Adipocyte (in vitro differentiated cells): ENCODE measurements at regions not wholly inside any gene's neighbourhood (a gene's known extent, or its start where the extent isn't known, plus 50 kb on each side); places are given as distances from the start of the nearest gene placed in this dataset.

Experiments
- DNase-seq: peaks from one replicate; pipeline ENCODE4 v3.0.0-alpha.2; 2015; ENCODE audit warnings: low read depth
- H3K27me3 ChIP-seq: replicated peaks from 2 replicates; pipeline ENCODE4 v1.7.0; 2013; ENCODE audit warnings: mild to moderate bottlenecking, low read length, moderate library complexity; ENCODE audit not compliant: control insufficient read depth, insufficient read depth
- H3K36me3 ChIP-seq: 2 replicates; pipeline ENCODE4 v1.7.0; 2013; ENCODE audit warnings: low read length, mild to moderate bottlenecking, moderate library complexity; ENCODE audit not compliant: control insufficient read depth, insufficient read depth, severe bottlenecking
- H3K4me1 ChIP-seq: 2 replicates; pipeline ENCODE4 v1.7.0; 2013; ENCODE audit warnings: mild to moderate bottlenecking, low read length, moderate library complexity; ENCODE audit not compliant: control insufficient read depth, insufficient read depth
- H3K4me3 ChIP-seq: 2 replicates; pipeline ENCODE4 v1.7.0; 2013; ENCODE audit warnings: mild to moderate bottlenecking, low read length, moderate library complexity
- H3K9ac ChIP-seq: 2 replicates; pipeline ENCODE4 v1.7.0; 2013; ENCODE audit warnings: mild to moderate bottlenecking, low read length, moderate library complexity
- H3K9me3 ChIP-seq: 2 replicates; pipeline ENCODE4 v1.7.0; 2013; ENCODE audit warnings: mild to moderate bottlenecking, low read length, moderate library complexity; ENCODE audit not compliant: control insufficient read depth

GRCh38 chr6:101015541-101015940 is 134.4 kb upstream of the ASCC3 start:
- peaks cover 6% of the 10 kb centered on the region for H3K9me3 ChIP-seq
- DNase-seq = no peak
- H3K9ac ChIP-seq = no peak overlapping the region
- no peaks in the 10 kb centered on the region for H3K4me1 ChIP-seq
- H3K36me3 ChIP-seq = no peaks in the 10 kb centered on the region
- H3K27me3 ChIP-seq = no peaks in the 10 kb centered on the region
- no peak overlapping the region for H3K4me3 ChIP-seq

- H3K4me3 ChIP-seq = no peak overlapping the region
- no peak for DNase-seq
- H3K36me3 ChIP-seq = no peaks in the 10 kb centered on the region
- peaks cover 6% of the 10 kb centered on the region for H3K9me3 ChIP-seq
- H3K27me3 ChIP-seq = no peaks in the 10 kb centered on the region
- no peaks in the 10 kb centered on the region for H3K4me1 ChIP-seq
- H3K9ac ChIP-seq = no peak overlapping the region
Observed at GRCh38 chr6:101016163-101016562, 135.0 kb upstream of the ASCC3 start.

- Histone ChIP-seq H3K4me1 (no peaks in the 10 kb centered on the region), H3K4me3 (no peak overlapping the region), H3K36me3 (no peaks in the 10 kb centered on the region), H3K27me3 (no peaks in the 10 kb centered on the region), H3K9ac (no peak overlapping the region), H3K9me3 (peaks cover 6% of the 10 kb centered on the region)
- no peak for DNase-seq
Observed at GRCh38 chr6:101018157-101018556, 137.0 kb upstream of the ASCC3 start.

- Histone ChIP-seq H3K27me3 (no peaks in the 10 kb centered on the region), H3K4me1 (no peaks in the 10 kb centered on the region), H3K9ac (no peak overlapping the region)
Observed at GRCh38 chr6:101021504-101021903, 140.4 kb upstream of the ASCC3 start.

GRCh38 chr6:101042966-101043365 is 161.8 kb upstream of the ASCC3 start:
- DNase-seq = no peak
- H3K4me3 ChIP-seq = no peak overlapping the region
- H3K4me1 ChIP-seq = no peaks in the 10 kb centered on the region

More at GRCh38 chr6:101021504-101021903, 140.4 kb upstream of the ASCC3 start:
- Histone ChIP-seq H3K9me3 (peaks cover 15% of the 10 kb centered on the region), H3K36me3 (no peaks in the 10 kb centered on the region), H3K4me3 (no peak overlapping the region)
- no peak for DNase-seq

DNA sequence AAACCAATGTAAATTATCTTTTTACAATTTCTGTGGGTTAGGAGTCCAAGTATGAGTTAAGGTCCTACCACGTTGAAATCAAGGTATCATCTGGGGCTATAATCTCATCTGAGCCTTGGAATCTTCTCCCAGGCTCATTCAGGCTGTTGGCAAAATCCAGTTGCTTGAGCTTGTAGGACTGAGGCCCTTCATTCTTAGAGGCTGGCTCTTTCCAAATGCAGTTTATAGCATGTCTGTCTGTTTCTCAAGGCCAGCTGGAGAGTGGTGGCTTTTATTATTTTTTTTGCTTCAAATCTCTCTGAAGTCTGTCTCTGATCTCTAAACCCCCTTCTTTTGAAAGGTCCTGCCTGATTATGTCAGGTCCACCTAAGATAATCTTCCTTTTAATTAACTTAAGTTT is 177.2 kb upstream of the ASCC3 start:
- Histone ChIP-seq H3K9me3 (peaks cover 8% of the 10 kb centered on the region), H3K27me3 (no peaks in the 10 kb centered on the region), H3K9ac (no peak overlapping the region), H3K4me3 (no peak overlapping the region), H3K4me1 (no peaks in the 10 kb centered on the region), H3K36me3 (no peaks in the 10 kb centered on the region)
- DNase-seq = no peak

More at GRCh38 chr6:101042966-101043365, 161.8 kb upstream of the ASCC3 start:
- Histone ChIP-seq H3K27me3 (no peaks in the 10 kb centered on the region), H3K36me3 (no peaks in the 10 kb centered on the region), H3K9me3 (no peaks in the 10 kb centered on the region), H3K9ac (no peak overlapping the region)

- Histone ChIP-seq H3K9ac (no peak overlapping the region), H3K27me3 (no peaks in the 10 kb centered on the region), H3K36me3 (no peaks in the 10 kb centered on the region), H3K4me3 (no peak overlapping the region), H3K9me3 (no peaks in the 10 kb centered on the region), H3K4me1 (no peaks in the 10 kb centered on the region)
- no peak for DNase-seq
Observed at GRCh38 chr6:101066481-101066880, 185.4 kb upstream of the ASCC3 start.

DNA sequence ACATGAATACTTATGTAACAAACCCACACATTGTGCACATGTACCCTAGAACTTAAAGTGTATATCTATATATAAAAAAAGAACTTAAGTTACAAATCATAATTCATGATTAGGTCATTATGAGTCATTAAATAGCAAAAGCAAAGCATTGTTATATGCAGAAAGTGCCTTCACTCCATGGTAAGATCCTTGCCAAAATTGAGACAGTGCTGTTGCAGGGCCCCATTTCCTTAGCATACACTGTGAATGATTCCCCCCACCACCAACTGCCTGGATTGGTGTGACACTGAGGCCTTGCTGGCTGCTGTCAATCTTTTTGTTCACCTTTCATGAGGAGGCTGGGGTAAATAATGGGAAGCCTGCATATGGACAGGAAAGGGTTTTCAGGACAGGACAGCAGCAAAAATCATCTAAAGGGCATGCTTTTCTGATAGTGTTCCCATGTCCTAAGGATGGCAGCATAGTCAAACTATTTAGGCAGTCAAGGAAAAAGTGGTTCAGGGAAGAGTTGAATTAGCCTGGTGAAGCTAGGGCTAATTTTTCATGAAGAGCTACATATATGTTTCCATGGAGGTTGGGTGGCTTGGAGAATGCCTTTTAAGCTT is 188.2 kb upstream of the ASCC3 start:
- Histone ChIP-seq H3K36me3 (no peaks in the 10 kb centered on the region), H3K9me3 (no peaks in the 10 kb centered on the region), H3K27me3 (no peaks in the 10 kb centered on the region), H3K4me1 (no peaks in the 10 kb centered on the region), H3K4me3 (no peak overlapping the region), H3K9ac (no peak overlapping the region)
- DNase-seq = peak; percentile 10

- Histone ChIP-seq H3K36me3 (no peaks in the 10 kb centered on the region), H3K9ac (no peak overlapping the region), H3K4me1 (no peaks in the 10 kb centered on the region), H3K4me3 (no peak overlapping the region), H3K27me3 (no peaks in the 10 kb centered on the region), H3K9me3 (no peaks in the 10 kb centered on the region)
- DNase-seq = no peak
Observed at GRCh38 chr6:101070044-101070608, 189.0 kb upstream of the ASCC3 start.

- Histone ChIP-seq H3K4me1 (no peaks in the 10 kb centered on the region), H3K9me3 (peaks cover 7% of the 10 kb centered on the region), H3K4me3 (no peak overlapping the region), H3K9ac (no peak overlapping the region), H3K27me3 (no peaks in the 10 kb centered on the region), H3K36me3 (no peaks in the 10 kb centered on the region)
- no peak for DNase-seq
Observed at GRCh38 chr6:101077344-101077743, 196.2 kb upstream of the ASCC3 start.

DNA sequence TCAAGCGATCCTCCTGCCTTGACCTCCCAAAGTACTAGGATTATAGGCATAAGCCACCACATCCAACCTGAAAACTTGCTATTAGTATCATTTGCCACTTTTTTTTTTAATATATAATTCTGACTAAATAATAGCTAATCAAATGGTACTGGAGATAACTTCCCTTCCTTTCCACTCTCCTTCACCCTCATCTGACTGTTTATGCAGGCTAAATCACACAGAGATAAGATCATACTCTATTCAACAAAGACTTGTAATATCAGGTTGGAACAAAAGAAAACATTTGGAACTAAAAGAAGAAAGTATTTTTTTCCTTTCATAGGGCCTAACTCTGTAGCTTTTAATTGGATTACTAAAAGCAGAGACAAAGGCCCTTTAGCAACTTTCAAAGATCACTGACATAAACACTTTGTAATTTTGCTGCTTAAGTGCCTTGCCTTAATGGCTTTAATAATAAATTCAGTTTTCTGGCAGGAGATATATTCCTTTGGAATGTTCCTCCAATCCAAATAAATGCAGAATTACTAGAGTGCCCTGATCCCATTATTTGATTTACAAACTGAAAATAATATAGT is 198.7 kb upstream of the ASCC3 start:
- H3K9me3 ChIP-seq = peaks cover 7% of the 10 kb centered on the region
- no peak for DNase-seq
- no peak overlapping the region for H3K4me3 ChIP-seq
- H3K4me1 ChIP-seq = no peaks in the 10 kb centered on the region
- H3K9ac ChIP-seq = no peak overlapping the region
- H3K36me3 ChIP-seq = no peaks in the 10 kb centered on the region
- H3K27me3 ChIP-seq = no peaks in the 10 kb centered on the region
